ENCODE measurements at regions not wholly inside any gene's neighbourhood (a gene's known extent, or its start where the extent isn't known, plus 50 kb on each side); places are given as distances from the start of the nearest gene placed in this dataset.

GRCh38 chr9:87829756-87830155 is 52.9 kb upstream of the SPATA31E1 start:
- H3K36me3 Mint-ChIP-seq (ENCODE audit: low read depth), result no peaks in the 10 kb centered on the region
- no peak overlapping the region for H3K27ac Mint-ChIP-seq
- no peaks in the 10 kb centered on the region for H3K9me3 Mint-ChIP-seq
- CTCF ChIA-PET, result interaction anchor here (1.6 kb wide), 1 partner anchor 18 kb away, joined by 3 read pairs; no protein-coding TSS in a partner anchor
- H3K27me3 Mint-ChIP-seq, result peaks cover 17% of the 10 kb centered on the region
- peaks cover 2% of the 10 kb centered on the region for H3K4me1 Mint-ChIP-seq
- DNase-seq, result no peak
- no peak overlapping the region for H3K4me3 Mint-ChIP-seq
- POLR2A ChIA-PET, result no interaction called here

DNA sequence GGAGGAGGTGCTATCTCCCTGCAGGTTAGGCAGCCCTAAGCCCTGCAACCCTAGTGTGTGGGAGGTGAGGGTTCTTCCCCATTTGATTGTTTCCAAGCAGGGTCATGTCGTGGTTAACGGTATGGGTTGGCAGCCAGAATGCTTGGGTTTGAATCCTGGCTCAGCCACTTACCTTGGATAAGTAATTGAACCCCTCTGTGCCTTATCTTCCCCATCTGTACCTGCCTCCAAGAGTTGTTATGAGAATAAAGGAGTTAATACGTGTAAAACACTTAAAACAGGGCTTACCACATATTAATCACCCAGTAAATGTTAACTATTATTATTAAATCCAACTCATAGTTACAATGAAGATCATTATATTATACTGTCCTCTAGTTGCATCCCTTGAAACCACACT is 52.2 kb upstream of the SPATA31E1 start:
- no peak for DNase-seq
- H3K27ac Mint-ChIP-seq, result no peak overlapping the region

GRCh38 chr9:87831159-87831558 is 51.5 kb upstream of the SPATA31E1 start:
- Mint-ChIP-seq H3K4me1 (peaks cover 2% of the 10 kb centered on the region), H3K9me3 (no peaks in the 10 kb centered on the region), H3K36me3 (ENCODE audit: low read depth) (no peaks in the 10 kb centered on the region), H3K27ac (no peak overlapping the region), H3K27me3 (peaks cover 17% of the 10 kb centered on the region), H3K4me3 (no peak overlapping the region)
- CTCF ChIA-PET, result no interaction called here
- POLR2A ChIA-PET, result no interaction called here
- DNase-seq, result no peak

More for the DNA sequence above, 52.2 kb upstream of the SPATA31E1 start:
- H3K9me3 Mint-ChIP-seq, result no peaks in the 10 kb centered on the region
- CTCF ChIA-PET, result no interaction called here
- peaks cover 17% of the 10 kb centered on the region for H3K27me3 Mint-ChIP-seq
- no peak overlapping the region for H3K4me3 Mint-ChIP-seq
- H3K36me3 Mint-ChIP-seq (ENCODE audit: low read depth), result no peaks in the 10 kb centered on the region
- peaks cover 2% of the 10 kb centered on the region for H3K4me1 Mint-ChIP-seq
- POLR2A ChIA-PET, result no interaction called here

Measured in activated CD4-positive, alpha-beta memory T cell treated with anti-CD3 and anti-CD28 coated beads, Interleukin-2, amount 10 ng/mL, durations not matched to agents 7 days and 5 days (primary cell).